GM18519 (cell line): ENCODE measurements at regions not wholly inside any gene's neighbourhood (a gene's known extent, or its start where the extent isn't known, plus 50 kb on each side); places are given as distances from the start of the nearest gene placed in this dataset.
"Not testable (repeated sequence)": the region's sequence is repeated elsewhere in the genome, so short reads cannot be mapped to it uniquely, and the experiment has no call there.

Experiments
- ATAC-seq: cut with Tn5 transposase; IDR thresholded peaks from one replicate; pipeline ENCODE4 v1.9.1; 2021; ENCODE audit warnings: mild to moderate bottlenecking, moderate library complexity; ENCODE audit not compliant: unreplicated experiment, low FRiP score

DNA sequence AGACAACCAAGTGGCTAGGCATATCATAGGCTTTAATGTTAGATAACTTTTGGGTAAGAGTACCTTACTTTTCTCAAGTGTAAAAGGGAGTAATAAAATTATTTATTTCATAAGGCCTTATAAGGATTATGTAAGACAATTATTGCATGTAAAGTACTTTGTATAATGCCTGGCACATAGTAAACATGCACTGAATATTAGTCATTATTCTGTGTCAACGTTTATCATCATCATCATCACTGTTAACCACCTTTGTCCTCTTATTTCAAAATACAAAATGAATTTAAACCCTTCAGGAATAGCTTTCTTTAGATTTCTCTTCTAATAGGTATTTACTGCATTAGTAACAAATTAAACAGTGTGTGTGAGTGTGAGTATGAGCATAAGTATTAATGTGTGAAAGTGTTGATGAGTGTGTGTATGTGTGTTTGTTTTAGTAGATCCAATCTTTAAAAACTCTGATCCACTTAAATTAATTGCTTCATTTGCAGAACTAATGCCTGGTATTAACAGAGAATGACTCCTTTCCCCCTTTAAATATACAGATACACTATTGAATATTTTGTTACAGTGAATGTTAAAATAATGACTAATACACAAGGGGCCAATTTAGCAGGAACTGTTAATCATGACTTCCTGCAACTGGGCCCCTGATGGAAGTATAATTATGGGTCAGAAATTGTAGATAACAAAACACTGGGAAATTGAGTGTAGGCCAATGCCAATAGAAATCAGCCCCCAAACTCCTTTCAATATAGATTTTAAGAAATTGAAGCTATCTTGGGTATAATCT, 213.3 kb upstream of the FZD8 start:
- no peak for ATAC-seq

DNA sequence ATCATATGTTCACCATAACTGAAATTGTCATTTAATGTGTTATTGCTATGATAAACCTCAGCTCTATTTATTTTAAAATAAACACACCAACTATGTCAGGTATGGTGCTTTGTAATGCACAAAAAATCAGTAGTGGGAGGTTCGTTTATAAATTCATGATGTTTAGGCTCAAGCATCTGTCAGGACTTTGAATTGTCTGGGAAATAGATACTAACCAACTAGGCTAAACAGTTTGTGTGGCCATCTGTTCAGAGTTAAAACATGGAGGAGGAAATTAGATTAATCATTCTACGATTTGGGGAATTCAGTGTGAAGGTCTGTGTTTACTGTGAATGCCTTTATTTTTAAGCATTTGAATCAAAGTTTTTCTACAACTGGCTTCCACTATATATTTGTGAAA, 212.6 kb upstream of the FZD8 start:
- no peak for ATAC-seq

- no peak for ATAC-seq
Measured at GRCh38 chr10:35852721-35853120, 210.6 kb upstream of the FZD8 start.

GRCh38 chr10:35848412-35848811, 206.3 kb upstream of the FZD8 start:
- ATAC-seq, result no peak

DNA sequence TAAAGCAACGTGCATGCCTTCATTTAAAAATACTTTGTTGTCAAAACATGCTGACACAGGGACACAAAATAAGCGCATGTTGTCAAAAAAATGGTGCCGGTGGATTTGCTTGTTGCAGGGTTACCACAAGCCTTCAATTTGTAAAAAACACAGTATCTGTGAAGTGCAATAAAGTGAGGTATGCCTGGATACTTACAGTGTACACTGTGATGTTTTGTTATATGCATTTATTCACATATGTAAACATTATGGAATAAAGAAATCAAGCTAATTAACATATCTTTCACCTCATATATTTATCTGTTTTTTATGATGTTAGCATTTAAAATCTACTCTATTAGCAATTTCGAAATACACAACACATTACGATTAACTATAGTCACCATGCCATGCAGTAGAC, 202.6 kb upstream of the FZD8 start:
- ATAC-seq, result no peak

GRCh38 chr10:35843524-35844181, 201.6 kb upstream of the FZD8 start:
- ATAC-seq, result no peak

- no peak for ATAC-seq
Measured at GRCh38 chr10:35838054-35838453, 196.0 kb upstream of the FZD8 start.

- no peak for ATAC-seq
Measured at GRCh38 chr10:35835545-35835944, 193.4 kb upstream of the FZD8 start.

GRCh38 chr10:35834877-35835494, 192.9 kb upstream of the FZD8 start:
- no peak for ATAC-seq

GRCh38 chr10:35827783-35828182, 185.7 kb upstream of the FZD8 start:
- ATAC-seq, result no peak

- no peak for ATAC-seq
Measured at GRCh38 chr10:35824704-35825103, 182.6 kb upstream of the FZD8 start.

GRCh38 chr10:35822316-35822715, 180.2 kb upstream of the FZD8 start:
- ATAC-seq, result no peak

DNA sequence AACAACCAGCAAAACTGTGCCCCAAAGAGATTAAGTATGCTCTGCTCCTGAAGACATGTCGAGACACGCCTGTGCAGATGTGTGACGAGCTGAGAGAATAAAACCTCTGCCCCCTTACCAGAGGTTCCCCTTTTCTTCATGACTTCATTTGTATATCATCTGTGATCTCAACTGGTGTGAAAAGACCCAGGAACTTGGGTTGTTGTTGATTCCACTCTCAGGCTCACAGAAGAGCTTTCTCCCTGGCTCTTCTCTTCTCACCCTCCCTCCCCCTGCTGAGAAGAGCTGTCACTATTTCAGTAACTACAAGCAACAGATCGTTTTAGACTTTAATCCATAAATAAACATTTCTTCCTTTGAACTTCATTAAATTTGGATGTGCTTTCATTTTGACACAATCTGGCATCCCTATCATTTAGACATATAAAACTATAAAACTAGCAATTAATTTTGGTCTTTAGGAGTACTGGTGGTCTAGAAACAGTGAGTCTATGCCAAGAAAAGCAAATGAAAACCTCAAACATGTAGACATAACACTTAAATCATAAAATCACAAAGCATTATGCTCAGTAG, 179.3 kb upstream of the FZD8 start:
- ATAC-seq, result no peak

GRCh38 chr10:35819736-35820135, 177.6 kb upstream of the FZD8 start:
- no peak for ATAC-seq

DNA sequence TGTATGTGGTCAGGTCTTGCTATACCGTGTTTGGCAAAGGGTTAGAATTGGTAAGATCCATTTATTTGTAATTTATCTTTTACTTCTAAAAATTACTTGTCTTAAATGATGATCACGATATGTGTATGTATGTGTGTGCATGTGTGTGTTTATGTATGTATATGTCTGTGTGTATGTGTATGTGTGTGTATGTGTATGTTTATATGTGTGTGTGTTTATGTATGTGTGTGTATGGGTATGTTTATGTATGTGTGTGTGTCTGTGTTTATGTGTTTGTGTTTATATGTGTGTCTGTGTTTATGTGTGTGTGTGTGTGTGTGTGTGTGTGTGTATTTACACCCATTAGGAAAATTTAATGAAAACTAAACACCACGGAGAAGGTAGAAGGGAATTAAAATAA, 176.9 kb upstream of the FZD8 start:
- no peak for ATAC-seq

GRCh38 chr10:35817109-35817508, 175.0 kb upstream of the FZD8 start:
- not testable (repeated sequence) for ATAC-seq

DNA sequence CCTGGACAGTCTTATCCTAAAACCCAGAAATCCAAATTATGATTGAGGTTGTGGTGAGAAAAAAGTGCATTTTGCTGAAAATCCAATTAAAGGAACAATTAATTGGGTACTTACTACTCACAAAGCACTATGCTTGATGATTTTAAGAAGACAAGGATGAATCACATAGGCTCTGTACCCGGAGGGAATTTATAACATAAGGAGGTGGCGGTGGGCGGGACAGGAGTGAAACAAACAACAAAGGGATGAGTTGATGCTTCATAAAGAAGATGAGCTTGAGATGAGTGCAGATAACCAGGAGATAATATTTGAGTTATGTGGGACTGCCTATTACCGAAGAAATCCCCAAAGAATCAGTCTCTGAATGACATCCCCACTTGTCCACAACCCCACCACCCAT, 171.1 kb upstream of the FZD8 start:
- no peak for ATAC-seq

GRCh38 chr10:35808344-35808743, 166.2 kb upstream of the FZD8 start:
- no peak for ATAC-seq

DNA sequence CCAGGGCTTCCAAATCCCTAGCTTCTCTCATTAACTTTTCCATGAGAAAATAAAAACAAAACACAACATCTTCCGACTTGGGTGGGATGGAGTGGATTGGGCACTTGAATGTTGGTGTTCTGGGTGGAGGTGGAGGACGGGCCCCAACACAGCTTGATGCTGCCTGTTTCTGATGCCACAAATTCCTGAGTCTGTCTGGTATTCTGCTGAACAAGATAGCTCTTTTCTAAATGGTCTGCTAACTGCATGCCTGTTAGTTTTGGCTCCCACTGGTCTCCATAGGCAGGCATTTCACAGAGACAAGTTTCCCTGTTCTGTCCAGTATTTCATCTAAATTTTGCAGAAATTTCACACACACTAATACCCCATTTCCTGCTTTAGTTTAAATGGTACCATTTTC, 160.9 kb upstream of the FZD8 start:
- ATAC-seq, result no peak

DNA sequence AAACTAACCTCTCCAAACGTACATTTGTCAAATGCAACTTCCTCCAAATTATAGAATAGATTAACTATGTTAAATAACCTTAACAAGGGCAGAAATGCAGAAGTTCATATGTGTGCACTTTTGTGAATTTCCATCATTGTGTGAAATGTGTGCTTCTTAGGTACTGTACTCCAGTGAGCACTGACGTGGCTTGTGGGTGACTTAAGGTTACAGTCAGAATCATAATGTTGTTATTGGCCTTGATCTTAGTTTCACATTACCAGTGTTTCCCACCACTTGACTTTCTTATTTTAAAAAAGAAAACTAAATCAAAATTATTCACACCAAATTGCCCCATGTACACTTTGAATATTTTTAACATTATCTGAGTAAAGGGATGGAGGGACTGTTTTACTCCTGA, 155.1 kb upstream of the FZD8 start:
- ATAC-seq, result no peak

DNA sequence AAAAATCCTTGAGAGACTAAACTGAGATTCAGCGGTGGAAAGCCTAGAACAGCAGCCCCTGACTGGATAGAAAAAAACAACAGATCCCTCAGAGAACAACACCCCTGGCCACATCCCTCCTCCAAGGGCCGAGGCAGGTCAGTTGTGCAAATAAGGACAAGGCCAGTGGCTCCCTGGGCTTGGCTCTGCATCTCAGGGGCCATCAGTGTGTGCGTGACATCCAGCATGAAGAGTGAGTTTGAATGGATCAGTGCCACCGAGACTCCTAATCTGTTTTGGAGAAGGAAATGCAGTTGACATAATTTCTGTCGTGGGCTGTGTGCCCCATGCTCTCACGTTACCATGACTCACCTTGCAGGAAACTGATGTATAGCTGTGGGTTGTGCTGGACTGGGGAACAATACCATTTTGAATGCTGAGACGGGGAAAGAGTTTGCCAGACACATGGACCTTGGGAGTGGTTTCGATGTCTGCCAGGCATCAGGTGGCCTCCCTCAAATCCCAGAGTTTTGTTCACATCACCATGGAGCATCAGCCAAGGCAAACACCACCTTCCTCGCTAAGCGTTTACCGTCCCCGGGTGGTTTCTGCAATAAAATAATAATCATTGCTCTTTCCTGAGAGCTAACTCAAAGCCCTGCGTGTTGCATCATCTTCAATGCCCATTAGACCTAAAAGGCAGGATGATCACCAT, 153.2 kb upstream of the FZD8 start:
- ATAC-seq, result no peak
